ENCODE measurements at regions not wholly inside any gene's neighbourhood (a gene's known extent, or its start where the extent isn't known, plus 50 kb on each side); places are given as distances from the start of the nearest gene placed in this dataset.

DNA sequence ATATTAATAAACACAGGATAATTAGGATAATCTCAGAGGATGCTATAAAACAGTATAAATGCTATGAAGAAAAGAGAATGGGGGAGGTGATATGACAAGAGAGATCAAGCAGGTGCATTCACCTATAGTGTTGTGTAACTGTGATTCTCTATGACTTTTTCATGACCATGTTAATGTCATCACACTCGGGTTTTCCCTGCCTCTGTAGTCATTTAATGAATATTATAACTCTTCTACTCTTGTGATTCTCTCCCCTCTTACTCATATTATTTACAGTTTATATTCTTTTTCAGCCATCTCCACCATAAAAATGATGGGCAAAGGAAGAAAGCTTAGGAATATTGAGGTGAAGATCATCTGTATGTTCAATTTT, 106.9 kb upstream of the SGK1 start:
- DNase-seq (ENCODE audit: low read depth) = no peak
- H3K4me3 ChIP-seq (ENCODE audit: control insufficient read depth, low read depth, low read length) = no peak overlapping the region
- TF ChIP-seq, protein P1, sequence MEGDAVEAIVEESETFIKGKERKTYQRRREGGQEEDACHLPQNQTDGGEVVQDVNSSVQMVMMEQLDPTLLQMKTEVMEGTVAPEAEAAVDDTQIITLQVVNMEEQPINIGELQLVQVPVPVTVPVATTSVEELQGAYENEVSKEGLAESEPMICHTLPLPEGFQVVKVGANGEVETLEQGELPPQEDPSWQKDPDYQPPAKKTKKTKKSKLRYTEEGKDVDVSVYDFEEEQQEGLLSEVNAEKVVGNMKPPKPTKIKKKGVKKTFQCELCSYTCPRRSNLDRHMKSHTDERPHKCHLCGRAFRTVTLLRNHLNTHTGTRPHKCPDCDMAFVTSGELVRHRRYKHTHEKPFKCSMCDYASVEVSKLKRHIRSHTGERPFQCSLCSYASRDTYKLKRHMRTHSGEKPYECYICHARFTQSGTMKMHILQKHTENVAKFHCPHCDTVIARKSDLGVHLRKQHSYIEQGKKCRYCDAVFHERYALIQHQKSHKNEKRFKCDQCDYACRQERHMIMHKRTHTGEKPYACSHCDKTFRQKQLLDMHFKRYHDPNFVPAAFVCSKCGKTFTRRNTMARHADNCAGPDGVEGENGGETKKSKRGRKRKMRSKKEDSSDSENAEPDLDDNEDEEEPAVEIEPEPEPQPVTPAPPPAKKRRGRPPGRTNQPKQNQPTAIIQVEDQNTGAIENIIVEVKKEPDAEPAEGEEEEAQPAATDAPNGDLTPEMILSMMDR (conservative IDR thresholded peaks at IDR 0.05; ENCODE audit: control insufficient read depth, insufficient read depth, low read depth, low read length) = no peak

DNA sequence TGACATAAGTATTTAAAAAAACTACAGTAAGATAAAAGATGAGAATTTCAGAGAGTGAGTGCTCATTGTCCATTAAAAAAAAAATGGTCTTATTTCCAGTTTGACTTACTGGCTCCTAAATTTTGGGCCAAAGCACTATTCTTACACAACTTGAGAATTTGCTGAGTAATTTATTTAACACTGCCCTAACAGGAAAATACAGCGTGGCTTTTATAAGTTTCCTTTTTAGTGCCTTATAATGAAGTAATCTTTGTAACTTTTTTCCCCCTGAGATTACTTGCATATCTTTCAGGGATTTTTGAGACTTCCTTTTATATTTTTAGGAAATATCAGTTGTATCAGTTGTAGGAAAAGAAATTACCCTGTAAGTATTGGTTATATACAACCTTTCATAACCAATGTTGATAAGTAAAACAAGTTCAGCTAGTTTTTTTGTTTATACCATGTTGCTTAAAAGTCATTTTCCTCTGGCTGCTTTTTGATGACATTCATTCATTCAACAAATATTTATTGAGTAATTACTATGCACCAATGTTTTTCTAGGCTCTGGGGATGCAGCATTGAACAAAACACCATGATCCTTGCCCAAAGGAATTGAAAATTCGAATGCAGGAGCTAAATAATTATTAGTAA, 106.4 kb upstream of the SGK1 start:
- H3K4me3 ChIP-seq (ENCODE audit: control insufficient read depth, low read depth, low read length) = no peak overlapping the region
- TF ChIP-seq, protein P1 (conservative IDR thresholded peaks at IDR 0.05; ENCODE audit: control insufficient read depth, insufficient read depth, low read depth, low read length) = no peak
- DNase-seq (ENCODE audit: low read depth) = peak; percentile 65

DNA sequence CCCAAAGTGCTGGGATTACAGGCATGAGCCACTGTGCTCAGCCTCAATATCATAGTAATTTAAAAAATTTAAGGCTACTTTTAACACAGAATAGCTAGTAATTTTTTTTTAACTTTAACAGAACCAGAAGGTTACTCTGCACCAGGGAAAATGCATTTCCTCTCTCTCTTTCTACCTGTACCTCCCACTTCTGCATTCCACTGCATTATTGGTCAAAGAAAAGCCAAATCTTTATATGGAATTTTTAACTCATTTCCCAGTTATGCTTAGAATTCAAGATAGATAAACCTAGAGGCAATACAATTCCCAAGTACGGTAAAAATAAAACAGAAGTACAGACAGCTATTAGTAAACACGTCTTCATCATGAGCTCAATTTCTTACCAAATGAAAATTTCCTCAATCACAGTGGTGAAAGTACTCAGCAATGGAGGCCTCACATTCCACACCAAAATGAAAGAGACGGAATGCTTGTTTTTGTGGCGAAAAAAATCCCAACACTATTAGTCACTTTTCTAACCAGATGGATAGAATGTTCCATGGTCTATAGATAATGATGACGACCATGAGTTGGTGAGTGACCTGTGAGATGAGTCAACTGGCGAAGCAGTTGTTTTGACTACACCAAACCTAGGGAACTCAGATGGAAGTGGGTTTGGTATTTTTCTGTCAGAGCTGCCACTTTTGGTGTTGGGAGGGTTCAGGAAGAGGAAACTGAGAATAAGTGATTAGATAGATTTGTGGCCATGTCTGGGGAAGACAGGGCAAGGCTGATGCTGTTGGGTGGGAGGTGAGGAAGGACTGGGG, 104.7 kb upstream of the SGK1 start:
- peak; percentile 99 for DNase-seq (ENCODE audit: low read depth)
- TF ChIP-seq, protein P1 (conservative IDR thresholded peaks at IDR 0.05; ENCODE audit: control insufficient read depth, insufficient read depth, low read depth, low read length) = no peak
- H3K4me3 ChIP-seq (ENCODE audit: control insufficient read depth, low read depth, low read length) = no peak overlapping the region

DNA sequence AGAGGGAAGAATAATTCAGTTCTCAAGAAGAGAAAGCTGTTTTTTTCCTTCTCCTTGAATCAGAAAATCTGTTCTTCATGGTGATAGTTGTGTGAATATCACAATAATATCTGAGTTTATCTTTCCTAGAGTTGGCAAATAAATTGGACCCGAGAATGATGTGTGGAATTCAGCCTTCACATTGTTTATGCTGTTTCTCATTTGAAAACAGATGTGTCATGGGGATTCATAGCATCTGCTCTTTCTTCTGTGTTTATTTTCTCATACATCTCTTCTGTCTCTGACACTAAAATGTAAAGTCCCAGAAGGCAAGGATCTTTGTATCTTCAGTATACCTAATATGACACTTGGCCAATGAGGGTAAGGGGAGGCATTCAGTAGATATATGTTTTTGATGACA, 103.6 kb upstream of the SGK1 start:
- TF ChIP-seq, protein P1 (conservative IDR thresholded peaks at IDR 0.05; ENCODE audit: control insufficient read depth, insufficient read depth, low read depth, low read length) = no peak
- no peak overlapping the region for H3K4me3 ChIP-seq (ENCODE audit: control insufficient read depth, low read depth, low read length)
- peak; percentile 87 for DNase-seq (ENCODE audit: low read depth)

DNA sequence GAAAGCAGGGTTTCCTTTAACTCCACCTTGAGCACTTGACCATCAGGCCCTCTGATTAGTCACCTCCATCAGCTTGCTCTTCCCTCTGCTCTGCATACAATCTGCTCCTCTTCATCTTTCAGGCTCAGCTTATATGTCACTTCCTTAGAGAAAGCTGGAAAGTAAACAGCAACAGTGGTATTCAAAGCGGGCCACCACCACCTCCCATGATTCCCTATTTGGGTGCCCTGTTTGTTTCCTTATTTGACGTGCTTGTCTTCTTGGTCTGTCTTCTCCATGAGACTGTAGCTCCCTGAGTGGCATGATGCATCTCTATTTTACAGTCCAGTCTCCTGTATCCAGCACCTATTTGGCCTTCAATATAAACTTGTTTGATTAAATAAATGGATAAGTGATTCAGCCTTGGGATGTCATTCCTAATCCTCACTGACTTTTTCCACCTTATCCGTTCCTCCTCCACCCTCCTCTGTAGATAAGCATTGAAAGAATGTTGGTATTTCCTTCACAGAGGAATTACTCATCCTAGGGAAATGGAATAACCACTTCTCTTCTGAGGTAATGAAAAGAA, 102.8 kb upstream of the SGK1 start:
- TF ChIP-seq, protein P1 (conservative IDR thresholded peaks at IDR 0.05; ENCODE audit: control insufficient read depth, insufficient read depth, low read depth, low read length) = no peak
- DNase-seq (ENCODE audit: low read depth) = peak; percentile 75
- no peak overlapping the region for H3K4me3 ChIP-seq (ENCODE audit: control insufficient read depth, low read depth, low read length)

DNA sequence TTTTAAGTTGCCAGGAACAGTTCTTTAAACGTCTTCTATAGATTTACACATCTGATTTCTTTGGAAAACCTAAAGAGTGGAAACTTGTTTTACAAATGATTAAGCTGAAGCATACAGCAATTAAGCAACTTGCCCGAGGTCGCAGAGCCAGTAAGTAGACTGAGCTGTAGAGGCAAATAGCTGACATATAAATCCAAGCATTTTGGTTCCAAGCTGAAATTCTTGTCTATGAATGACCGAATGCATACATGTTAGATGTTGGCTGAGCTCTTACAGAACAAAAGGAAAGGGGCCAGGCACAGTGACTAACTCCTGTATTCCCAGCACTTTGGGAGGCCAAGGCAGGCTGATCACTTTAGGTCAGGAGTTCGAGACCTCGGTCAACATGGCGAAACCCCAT, 101.8 kb upstream of the SGK1 start:
- no peak overlapping the region for H3K4me3 ChIP-seq (ENCODE audit: control insufficient read depth, low read depth, low read length)
- DNase-seq (ENCODE audit: low read depth) = no peak
- TF ChIP-seq, protein P1 (conservative IDR thresholded peaks at IDR 0.05; ENCODE audit: control insufficient read depth, insufficient read depth, low read depth, low read length) = no peak

Data from fibroblast of mammary gland (primary cell).